ENCODE measurements at regions not wholly inside any gene's neighbourhood (a gene's known extent, or its start where the extent isn't known, plus 50 kb on each side); places are given as distances from the start of the nearest gene placed in this dataset.

DNA sequence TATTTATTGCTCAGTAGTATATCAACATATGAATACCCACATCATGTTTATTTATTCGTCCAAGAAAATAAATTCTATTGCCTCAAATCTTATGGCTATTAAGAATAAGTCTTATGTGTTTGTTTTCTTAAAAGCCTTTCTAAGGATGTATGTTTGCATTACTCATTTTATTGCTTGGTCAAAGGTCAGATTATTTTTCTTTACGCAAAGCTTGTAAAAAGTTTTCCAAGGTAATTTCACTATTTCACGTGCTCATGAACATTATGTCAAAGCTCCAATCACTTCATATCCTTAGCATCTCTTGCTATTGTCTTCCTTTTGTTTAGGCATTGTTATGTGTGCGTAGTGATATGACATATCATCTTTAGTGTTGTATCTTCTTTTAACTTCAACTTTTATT lies 258.5 kb upstream of the FSTL5 start:
- Histone ChIP-seq H4K20me1 (ENCODE audit: control insufficient read depth, extremely low read depth, insufficient read depth, low read length) (no peaks in the 10 kb centered on the region), H3K27ac (ENCODE audit: insufficient read depth, low read length) (no peak overlapping the region), H3K36me3 (ENCODE audit: control insufficient read depth, insufficient read depth, low read length) (no peaks in the 10 kb centered on the region), H3K4me2 (ENCODE audit: extremely low read depth, insufficient read depth, low read length) (no peak overlapping the region), H3K9ac (ENCODE audit: insufficient read depth, low read length) (no peak overlapping the region), H3K79me2 (ENCODE audit: control insufficient read depth, insufficient read depth, low read length) (no peaks in the 10 kb centered on the region), H3K9me3 (ENCODE audit: control insufficient read depth, insufficient read depth, low read depth, low read length) (no peaks in the 10 kb centered on the region), H2AFZ (ENCODE audit: low read length) (no peak overlapping the region), H3K4me3 (replicated peaks in 1 of 4; ENCODE audit: control extremely low read depth in 1 of 4, insufficient read depth in 1 of 4, low read depth in 3 of 4, low read length in 4 of 4) (no peak overlapping the region), H3K4me1 (ENCODE audit: control insufficient read depth, extremely low read depth, insufficient read depth, low read length) (no peaks in the 10 kb centered on the region), H3K27me3 (ENCODE audit: control insufficient read depth, insufficient read depth, low read length) (no peaks in the 10 kb centered on the region)
- TF ChIP-seq EZH2 (IDR thresholded peaks at IDR 0.05; ENCODE audit: low read length, missing control alignments): no peak
- TF ChIP-seq, protein P1, sequence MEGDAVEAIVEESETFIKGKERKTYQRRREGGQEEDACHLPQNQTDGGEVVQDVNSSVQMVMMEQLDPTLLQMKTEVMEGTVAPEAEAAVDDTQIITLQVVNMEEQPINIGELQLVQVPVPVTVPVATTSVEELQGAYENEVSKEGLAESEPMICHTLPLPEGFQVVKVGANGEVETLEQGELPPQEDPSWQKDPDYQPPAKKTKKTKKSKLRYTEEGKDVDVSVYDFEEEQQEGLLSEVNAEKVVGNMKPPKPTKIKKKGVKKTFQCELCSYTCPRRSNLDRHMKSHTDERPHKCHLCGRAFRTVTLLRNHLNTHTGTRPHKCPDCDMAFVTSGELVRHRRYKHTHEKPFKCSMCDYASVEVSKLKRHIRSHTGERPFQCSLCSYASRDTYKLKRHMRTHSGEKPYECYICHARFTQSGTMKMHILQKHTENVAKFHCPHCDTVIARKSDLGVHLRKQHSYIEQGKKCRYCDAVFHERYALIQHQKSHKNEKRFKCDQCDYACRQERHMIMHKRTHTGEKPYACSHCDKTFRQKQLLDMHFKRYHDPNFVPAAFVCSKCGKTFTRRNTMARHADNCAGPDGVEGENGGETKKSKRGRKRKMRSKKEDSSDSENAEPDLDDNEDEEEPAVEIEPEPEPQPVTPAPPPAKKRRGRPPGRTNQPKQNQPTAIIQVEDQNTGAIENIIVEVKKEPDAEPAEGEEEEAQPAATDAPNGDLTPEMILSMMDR (conservative IDR thresholded peaks at IDR 0.05 in 1 of 2, IDR thresholded peaks at IDR 0.05 in 1 of 2; ENCODE audit: low read depth in 1 of 2, low read length in 2 of 2): no peak
- no peak for DNase-seq (ENCODE audit: low read depth in 2 of 2)

DNA sequence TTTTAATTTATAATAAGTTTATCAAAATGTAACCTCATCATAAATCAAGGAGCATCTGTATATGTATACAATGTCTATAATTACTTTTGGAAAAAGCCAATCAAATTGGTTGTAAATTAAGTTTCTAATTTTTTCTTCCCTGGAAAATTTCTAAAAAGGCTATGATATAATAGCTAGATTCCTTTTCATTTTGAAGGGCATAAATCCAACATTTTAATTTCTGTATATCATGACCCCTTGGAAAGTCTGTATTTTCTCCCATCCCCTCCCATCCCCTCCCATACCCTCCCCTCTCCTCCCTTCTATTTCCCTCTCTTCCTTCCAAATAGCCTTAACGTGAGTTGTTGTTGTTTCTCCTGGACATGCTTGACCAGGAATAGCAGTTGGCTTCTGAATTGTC lies 247.1 kb upstream of the FSTL5 start:
- no peak for TF ChIP-seq EZH2 (IDR thresholded peaks at IDR 0.05; ENCODE audit: low read length, missing control alignments)
- TF ChIP-seq, protein P1 (conservative IDR thresholded peaks at IDR 0.05 in 1 of 2, IDR thresholded peaks at IDR 0.05 in 1 of 2; ENCODE audit: low read depth in 1 of 2, low read length in 2 of 2): no peak

DNA sequence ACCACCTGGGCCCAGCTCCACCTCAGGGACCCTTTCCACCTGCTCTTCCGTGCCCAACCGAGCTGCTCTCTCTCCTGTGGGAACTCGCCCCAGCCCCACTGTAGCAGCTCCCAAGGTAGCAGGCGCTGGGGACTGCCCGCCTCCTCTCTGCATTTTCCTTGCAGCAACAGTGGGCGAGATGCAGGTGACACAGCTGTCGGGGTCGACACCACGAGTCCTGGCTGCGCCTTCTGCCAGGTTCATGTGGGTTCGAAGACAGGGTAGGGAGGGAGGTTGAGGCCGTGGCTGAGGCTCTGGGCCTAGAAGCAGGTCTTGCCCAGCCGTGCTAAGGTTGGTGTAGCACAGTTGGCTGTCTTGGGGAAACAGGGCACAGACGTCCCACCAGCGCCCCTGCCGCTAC lies 245.2 kb upstream of the FSTL5 start:
- no peak overlapping the region for H3K27ac ChIP-seq (ENCODE audit: insufficient read depth, low read length)
- no peak overlapping the region for H3K4me2 ChIP-seq (ENCODE audit: extremely low read depth, insufficient read depth, low read length)
- H4K20me1 ChIP-seq (ENCODE audit: control insufficient read depth, extremely low read depth, insufficient read depth, low read length): no peaks in the 10 kb centered on the region
- no peaks in the 10 kb centered on the region for H3K4me1 ChIP-seq (ENCODE audit: control insufficient read depth, extremely low read depth, insufficient read depth, low read length)
- H3K4me3 ChIP-seq (replicated peaks in 1 of 4; ENCODE audit: control extremely low read depth in 1 of 4, insufficient read depth in 1 of 4, low read depth in 3 of 4, low read length in 4 of 4): no peak overlapping the region
- DNase-seq (ENCODE audit: low read depth in 2 of 2): no peak
- H2AFZ ChIP-seq (ENCODE audit: low read length): no peak overlapping the region
- no peaks in the 10 kb centered on the region for H3K79me2 ChIP-seq (ENCODE audit: control insufficient read depth, insufficient read depth, low read length)
- H3K9me3 ChIP-seq (ENCODE audit: control insufficient read depth, insufficient read depth, low read depth, low read length): no peaks in the 10 kb centered on the region
- no peak for TF ChIP-seq EZH2 (IDR thresholded peaks at IDR 0.05; ENCODE audit: low read length, missing control alignments)
- TF ChIP-seq, protein P1 (conservative IDR thresholded peaks at IDR 0.05 in 1 of 2, IDR thresholded peaks at IDR 0.05 in 1 of 2; ENCODE audit: low read depth in 1 of 2, low read length in 2 of 2): no peak
- no peak overlapping the region for H3K9ac ChIP-seq (ENCODE audit: insufficient read depth, low read length)
- no peaks in the 10 kb centered on the region for H3K36me3 ChIP-seq (ENCODE audit: control insufficient read depth, insufficient read depth, low read length)
- no peaks in the 10 kb centered on the region for H3K27me3 ChIP-seq (ENCODE audit: control insufficient read depth, insufficient read depth, low read length)

More for the DNA sequence above, 247.1 kb upstream of the FSTL5 start:
- no peak for DNase-seq (ENCODE audit: low read depth in 2 of 2)
- no peaks in the 10 kb centered on the region for H3K36me3 ChIP-seq (ENCODE audit: control insufficient read depth, insufficient read depth, low read length)
- no peaks in the 10 kb centered on the region for H3K9me3 ChIP-seq (ENCODE audit: control insufficient read depth, insufficient read depth, low read depth, low read length)
- no peaks in the 10 kb centered on the region for H3K27me3 ChIP-seq (ENCODE audit: control insufficient read depth, insufficient read depth, low read length)
- H3K4me2 ChIP-seq (ENCODE audit: extremely low read depth, insufficient read depth, low read length): no peak overlapping the region
- H3K4me1 ChIP-seq (ENCODE audit: control insufficient read depth, extremely low read depth, insufficient read depth, low read length): no peaks in the 10 kb centered on the region
- H3K79me2 ChIP-seq (ENCODE audit: control insufficient read depth, insufficient read depth, low read length): no peaks in the 10 kb centered on the region
- no peak overlapping the region for H2AFZ ChIP-seq (ENCODE audit: low read length)
- H3K9ac ChIP-seq (ENCODE audit: insufficient read depth, low read length): no peak overlapping the region
- no peak overlapping the region for H3K4me3 ChIP-seq (replicated peaks in 1 of 4; ENCODE audit: control extremely low read depth in 1 of 4, insufficient read depth in 1 of 4, low read depth in 3 of 4, low read length in 4 of 4)
- no peak overlapping the region for H3K27ac ChIP-seq (ENCODE audit: insufficient read depth, low read length)
- no peaks in the 10 kb centered on the region for H4K20me1 ChIP-seq (ENCODE audit: control insufficient read depth, extremely low read depth, insufficient read depth, low read length)
